ENCODE measurements at regions not wholly inside any gene's neighbourhood (a gene's known extent, or its start where the extent isn't known, plus 50 kb on each side); places are given as distances from the start of the nearest gene placed in this dataset.
"Not testable (repeated sequence)": the region's sequence is repeated elsewhere in the genome, so short reads cannot be mapped to it uniquely, and the experiment has no call there.

- Histone ChIP-seq H3K36me3 (ENCODE audit: insufficient read depth, low read length) (no peaks in the 10 kb centered on the region), H3K27ac (ENCODE audit: low read depth, low read length) (no peak overlapping the region), H3K4me1 (ENCODE audit: control insufficient read depth, insufficient read depth, low read length, unreplicated experiment) (no peaks in the 10 kb centered on the region), H2AFZ (ENCODE audit: low read length, unreplicated experiment) (no peak overlapping the region), H3K4me3 (ENCODE audit: low read depth, low read length) (no peak overlapping the region), H3K79me2 (ENCODE audit: control insufficient read depth, insufficient read depth, low read length, unreplicated experiment) (no peaks in the 10 kb centered on the region), H3K27me3 (ENCODE audit: insufficient read depth, low read length) (peaks cover 10% of the 10 kb centered on the region)
Observed at GRCh38 chr16:50497592-50497991, 50.6 kb upstream of the NKD1 start.

GRCh38 chr16:50496990-50497389 lies 51.2 kb upstream of the NKD1 start:
- Histone ChIP-seq H3K79me2 (ENCODE audit: control insufficient read depth, insufficient read depth, low read length, unreplicated experiment) (no peaks in the 10 kb centered on the region), H3K27ac (ENCODE audit: low read depth, low read length) (no peak overlapping the region), H3K4me3 (ENCODE audit: low read depth, low read length) (no peak overlapping the region), H2AFZ (ENCODE audit: low read length, unreplicated experiment) (no peak overlapping the region), H3K4me1 (ENCODE audit: control insufficient read depth, insufficient read depth, low read length, unreplicated experiment) (no peaks in the 10 kb centered on the region), H3K36me3 (ENCODE audit: insufficient read depth, low read length) (no peaks in the 10 kb centered on the region), H3K27me3 (ENCODE audit: insufficient read depth, low read length) (peaks cover 8% of the 10 kb centered on the region)

- Histone ChIP-seq H3K36me3 (ENCODE audit: insufficient read depth, low read length) (no peaks in the 10 kb centered on the region), H3K27me3 (ENCODE audit: insufficient read depth, low read length) (no peaks in the 10 kb centered on the region), H3K79me2 (ENCODE audit: control insufficient read depth, insufficient read depth, low read length, unreplicated experiment) (no peaks in the 10 kb centered on the region), H2AFZ (ENCODE audit: low read length, unreplicated experiment) (no peak overlapping the region), H3K4me1 (ENCODE audit: control insufficient read depth, insufficient read depth, low read length, unreplicated experiment) (no peaks in the 10 kb centered on the region), H3K4me3 (ENCODE audit: low read depth, low read length) (no peak overlapping the region), H3K27ac (ENCODE audit: low read depth, low read length) (no peak overlapping the region)
Observed at GRCh38 chr16:50495673-50496072, 52.5 kb upstream of the NKD1 start.

DNA sequence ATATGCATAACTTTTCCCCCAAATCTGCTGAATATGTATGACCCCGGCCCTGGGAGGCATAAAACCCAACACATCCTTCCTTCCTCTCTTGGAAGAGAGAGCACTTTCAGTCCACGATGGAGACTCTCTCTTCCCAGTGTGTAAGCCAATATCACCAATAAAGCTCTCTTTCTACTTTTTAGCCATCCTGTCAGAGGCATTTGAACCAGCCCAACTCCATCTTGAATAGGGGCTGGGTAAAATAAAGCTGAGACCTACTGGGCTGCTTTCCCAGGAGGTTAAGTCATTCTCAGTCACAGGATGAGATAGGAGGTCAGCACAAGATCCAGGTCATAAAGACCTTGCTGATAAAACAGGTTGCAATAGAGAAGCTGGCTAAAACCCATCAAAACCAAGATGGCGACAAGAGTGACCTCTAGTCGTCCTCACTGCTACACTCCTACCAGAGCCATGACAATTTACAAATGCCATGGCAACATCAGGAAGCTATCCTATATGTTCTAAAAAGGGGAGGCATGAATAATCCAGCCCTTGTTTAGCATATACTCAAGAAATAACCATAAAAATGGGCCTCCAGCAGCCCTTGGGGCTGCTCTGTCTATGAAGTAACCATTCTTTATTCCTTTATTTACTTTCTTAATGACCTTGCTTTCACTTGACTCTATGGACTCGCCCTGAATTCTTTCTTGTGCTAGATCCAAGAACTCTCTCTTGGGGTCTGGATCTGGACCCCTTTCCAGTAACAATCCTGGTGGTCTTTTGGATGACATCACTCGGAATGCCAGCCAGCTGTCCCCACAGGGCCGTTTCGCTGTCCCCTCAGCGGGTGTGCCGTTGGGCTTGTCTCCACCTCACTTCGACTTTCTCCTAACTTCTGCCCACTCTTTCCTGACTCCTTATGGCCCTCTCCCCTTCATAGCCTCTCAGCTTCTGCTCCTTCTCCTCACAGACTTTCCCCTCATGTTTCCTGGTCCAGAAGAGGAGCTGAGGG lies 53.4 kb upstream of the NKD1 start:
- no peaks in the 10 kb centered on the region for H3K36me3 ChIP-seq (ENCODE audit: insufficient read depth, low read length)
- no peaks in the 10 kb centered on the region for H3K4me1 ChIP-seq (ENCODE audit: control insufficient read depth, insufficient read depth, low read length, unreplicated experiment)
- H3K27me3 ChIP-seq (ENCODE audit: insufficient read depth, low read length), result peaks cover 9% of the 10 kb centered on the region
- no peak overlapping the region for H3K27ac ChIP-seq (ENCODE audit: low read depth, low read length)
- H3K4me3 ChIP-seq (ENCODE audit: low read depth, low read length), result no peak overlapping the region
- no peak overlapping the region for H2AFZ ChIP-seq (ENCODE audit: low read length, unreplicated experiment)
- H3K79me2 ChIP-seq (ENCODE audit: control insufficient read depth, insufficient read depth, low read length, unreplicated experiment), result no peaks in the 10 kb centered on the region

GRCh38 chr16:50491516-50491915 lies 56.7 kb upstream of the NKD1 start:
- Histone ChIP-seq H3K36me3 (ENCODE audit: insufficient read depth, low read length) (no peaks in the 10 kb centered on the region), H3K4me1 (ENCODE audit: control insufficient read depth, insufficient read depth, low read length, unreplicated experiment) (no peaks in the 10 kb centered on the region), H3K4me3 (ENCODE audit: low read depth, low read length) (no peak overlapping the region), H2AFZ (ENCODE audit: low read length, unreplicated experiment) (no peak overlapping the region), H3K27me3 (ENCODE audit: insufficient read depth, low read length) (peaks cover 32% of the 10 kb centered on the region), H3K27ac (ENCODE audit: low read depth, low read length) (no peak overlapping the region), H3K79me2 (ENCODE audit: control insufficient read depth, insufficient read depth, low read length, unreplicated experiment) (no peaks in the 10 kb centered on the region)

GRCh38 chr16:50490828-50491227 lies 57.4 kb upstream of the NKD1 start:
- Histone ChIP-seq H3K27me3 (ENCODE audit: insufficient read depth, low read length) (peaks cover 32% of the 10 kb centered on the region), H3K27ac (ENCODE audit: low read depth, low read length) (no peak overlapping the region), H3K36me3 (ENCODE audit: insufficient read depth, low read length) (no peaks in the 10 kb centered on the region), H3K79me2 (ENCODE audit: control insufficient read depth, insufficient read depth, low read length, unreplicated experiment) (no peaks in the 10 kb centered on the region), H3K4me3 (ENCODE audit: low read depth, low read length) (no peak overlapping the region), H2AFZ (ENCODE audit: low read length, unreplicated experiment) (no peak overlapping the region), H3K4me1 (ENCODE audit: control insufficient read depth, insufficient read depth, low read length, unreplicated experiment) (no peaks in the 10 kb centered on the region)

- no peak overlapping the region for H2AFZ ChIP-seq (ENCODE audit: low read length, unreplicated experiment)
- H3K27me3 ChIP-seq (ENCODE audit: insufficient read depth, low read length), result peaks cover 44% of the 10 kb centered on the region
- H3K36me3 ChIP-seq (ENCODE audit: insufficient read depth, low read length), result no peaks in the 10 kb centered on the region
- no peak overlapping the region for H3K27ac ChIP-seq (ENCODE audit: low read depth, low read length)
- H3K4me1 ChIP-seq (ENCODE audit: control insufficient read depth, insufficient read depth, low read length, unreplicated experiment), result no peaks in the 10 kb centered on the region
- H3K79me2 ChIP-seq (ENCODE audit: control insufficient read depth, insufficient read depth, low read length, unreplicated experiment), result no peaks in the 10 kb centered on the region
- no peak overlapping the region for H3K4me3 ChIP-seq (ENCODE audit: low read depth, low read length)
Observed at GRCh38 chr16:50489182-50489581, 59.0 kb upstream of the NKD1 start.

DNA sequence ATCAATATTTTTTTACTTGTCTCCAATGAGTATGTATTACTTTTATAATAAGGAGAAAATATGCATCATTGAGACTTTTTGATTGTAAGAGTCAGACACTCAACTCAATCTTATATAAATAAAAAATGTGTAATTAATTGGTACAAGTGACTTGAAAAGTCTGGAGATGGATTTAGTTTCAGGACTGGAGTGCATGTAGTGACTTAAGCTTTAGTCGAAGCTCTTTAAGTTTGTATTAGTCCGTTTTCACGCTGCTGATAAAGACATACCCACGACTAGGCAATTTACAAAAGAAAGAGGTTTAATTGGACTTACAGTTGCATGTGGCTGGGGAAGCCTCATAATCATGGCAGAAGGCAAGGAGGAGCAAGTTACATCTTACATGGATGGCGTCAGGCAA lies 60.7 kb upstream of the NKD1 start:
- H2AFZ ChIP-seq (ENCODE audit: low read length, unreplicated experiment), result no peak overlapping the region
- H3K4me1 ChIP-seq (ENCODE audit: control insufficient read depth, insufficient read depth, low read length, unreplicated experiment), result no peaks in the 10 kb centered on the region
- H3K4me3 ChIP-seq (ENCODE audit: low read depth, low read length), result no peak overlapping the region
- H3K27me3 ChIP-seq (ENCODE audit: insufficient read depth, low read length), result peaks cover 59% of the 10 kb centered on the region
- no peak overlapping the region for H3K27ac ChIP-seq (ENCODE audit: low read depth, low read length)
- no peaks in the 10 kb centered on the region for H3K79me2 ChIP-seq (ENCODE audit: control insufficient read depth, insufficient read depth, low read length, unreplicated experiment)
- no peaks in the 10 kb centered on the region for H3K36me3 ChIP-seq (ENCODE audit: insufficient read depth, low read length)

DNA sequence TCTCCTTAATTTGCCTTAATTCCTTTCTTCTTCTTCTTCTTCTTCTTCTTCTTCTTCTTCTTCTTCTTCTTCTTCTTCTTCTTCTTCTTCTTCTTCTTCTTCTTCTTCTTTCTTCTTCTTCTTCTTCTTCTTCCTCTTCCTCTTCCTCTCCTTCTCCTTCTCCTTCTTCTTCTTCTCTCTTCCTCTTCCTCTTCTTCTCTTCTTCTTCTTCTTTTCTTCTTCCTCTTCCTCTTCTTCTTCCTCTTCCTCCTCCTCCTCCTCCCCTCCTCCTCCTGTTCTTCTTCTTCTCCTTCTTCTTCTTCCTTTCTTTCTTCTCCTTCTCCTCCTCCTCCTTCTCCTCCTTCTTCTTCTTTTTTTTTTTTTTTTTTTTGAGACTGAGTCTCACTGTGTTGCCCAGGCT lies 62.0 kb upstream of the NKD1 start:
- peaks cover 67% of the 10 kb centered on the region for H3K27me3 ChIP-seq (ENCODE audit: insufficient read depth, low read length)
- H3K27ac ChIP-seq (ENCODE audit: low read depth, low read length); H3K4me3 ChIP-seq (ENCODE audit: low read depth, low read length); H3K79me2 ChIP-seq (ENCODE audit: control insufficient read depth, insufficient read depth, low read length, unreplicated experiment); H2AFZ ChIP-seq (ENCODE audit: low read length, unreplicated experiment); H3K4me1 ChIP-seq (ENCODE audit: control insufficient read depth, insufficient read depth, low read length, unreplicated experiment); H3K36me3 ChIP-seq (ENCODE audit: insufficient read depth, low read length): not testable (repeated sequence)

- Histone ChIP-seq H3K27ac (ENCODE audit: low read depth, low read length) (no peak overlapping the region), H3K36me3 (ENCODE audit: insufficient read depth, low read length) (no peaks in the 10 kb centered on the region), H3K4me3 (ENCODE audit: low read depth, low read length) (no peak overlapping the region), H2AFZ (ENCODE audit: low read length, unreplicated experiment) (no peak overlapping the region), H3K4me1 (ENCODE audit: control insufficient read depth, insufficient read depth, low read length, unreplicated experiment) (no peaks in the 10 kb centered on the region), H3K79me2 (ENCODE audit: control insufficient read depth, insufficient read depth, low read length, unreplicated experiment) (no peaks in the 10 kb centered on the region), H3K27me3 (ENCODE audit: insufficient read depth, low read length) (peaks cover 68% of the 10 kb centered on the region)
Observed at GRCh38 chr16:50485232-50485631, 63.0 kb upstream of the NKD1 start.

DNA sequence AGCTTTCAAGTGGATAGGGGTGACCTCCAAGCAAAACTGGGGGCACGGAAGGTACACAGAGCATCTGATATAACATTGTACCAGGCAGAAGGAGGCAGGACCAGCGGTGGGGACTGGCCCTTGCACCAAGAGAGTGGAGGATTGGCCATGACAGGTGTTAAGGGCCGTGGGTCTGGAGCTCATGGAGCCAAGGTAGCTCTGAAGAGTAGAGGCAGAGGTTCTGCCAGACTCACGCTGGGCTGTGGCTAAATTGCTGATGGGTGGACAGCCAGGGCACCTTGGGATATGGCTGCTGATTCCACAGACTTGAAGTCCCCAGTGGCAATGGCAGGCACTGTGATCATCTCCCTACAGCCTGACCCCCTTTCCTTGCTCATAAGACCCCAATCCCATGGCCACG lies 65.9 kb upstream of the NKD1 start:
- no peaks in the 10 kb centered on the region for H3K79me2 ChIP-seq (ENCODE audit: control insufficient read depth, insufficient read depth, low read length, unreplicated experiment)
- no peak overlapping the region for H2AFZ ChIP-seq (ENCODE audit: low read length, unreplicated experiment)
- no peaks in the 10 kb centered on the region for H3K4me1 ChIP-seq (ENCODE audit: control insufficient read depth, insufficient read depth, low read length, unreplicated experiment)
- H3K27ac ChIP-seq (ENCODE audit: low read depth, low read length), result no peak overlapping the region
- no peak overlapping the region for H3K4me3 ChIP-seq (ENCODE audit: low read depth, low read length)
- H3K36me3 ChIP-seq (ENCODE audit: insufficient read depth, low read length), result no peaks in the 10 kb centered on the region
- peaks cover 74% of the 10 kb centered on the region for H3K27me3 ChIP-seq (ENCODE audit: insufficient read depth, low read length)

Measured in ACC112 (cell line).